ENCODE measurements at regions not wholly inside any gene's neighbourhood (a gene's known extent, or its start where the extent isn't known, plus 50 kb on each side); places are given as distances from the start of the nearest gene placed in this dataset.

- Mint-ChIP-seq H3K36me3 (no peaks in the 10 kb centered on the region), H3K27me3 (ENCODE audit: low read depth) (peaks cover 9% of the 10 kb centered on the region), H3K4me3 (no peak overlapping the region), H3K9me3 (no peaks in the 10 kb centered on the region), H3K27ac (no peak overlapping the region), H3K4me1 (no peaks in the 10 kb centered on the region)
- no peak for TF ChIP-seq CTCF (IDR thresholded peaks at IDR 0.05; ENCODE audit: unreplicated experiment)
- no peak for DNase-seq (ENCODE audit: low spot score in 2 of 2, unreplicated experiment in 2 of 2)
Observed at GRCh38 chr2:64836566-64836965, 152.6 kb upstream of the SLC1A4 start.

DNA sequence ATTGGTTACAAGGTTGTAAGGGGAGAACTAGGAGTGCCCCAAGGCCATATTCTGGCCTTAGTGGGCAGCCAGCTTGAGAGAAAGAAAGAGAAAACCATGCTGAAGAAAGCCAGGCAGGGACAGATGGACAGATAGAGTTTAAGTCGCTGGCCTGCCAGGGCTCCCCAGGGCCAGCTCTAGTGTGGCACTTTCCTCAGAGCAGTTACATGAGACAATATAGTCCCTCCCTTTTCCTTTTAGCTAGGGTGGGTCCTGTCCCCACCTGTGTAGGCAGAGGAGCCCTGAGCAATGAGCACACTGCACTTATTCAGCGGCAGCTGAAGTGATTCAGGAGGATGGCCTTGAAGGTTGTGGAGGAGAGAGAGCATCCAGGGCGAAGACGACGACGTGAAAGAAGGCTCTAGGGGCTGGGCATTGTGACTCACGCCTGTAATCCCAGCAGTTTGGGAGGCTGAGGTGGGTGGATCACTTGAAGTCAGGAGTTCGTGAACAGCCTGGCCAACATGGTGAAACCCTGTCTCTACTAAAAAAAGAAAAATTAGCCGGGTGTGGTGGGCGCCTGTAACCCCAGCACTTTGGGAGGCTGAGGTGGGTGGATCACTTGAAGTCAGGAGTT is 152.0 kb upstream of the SLC1A4 start:
- H3K9me3 Mint-ChIP-seq, result no peaks in the 10 kb centered on the region
- no peaks in the 10 kb centered on the region for H3K36me3 Mint-ChIP-seq
- H3K4me3 Mint-ChIP-seq, result no peak overlapping the region
- H3K4me1 Mint-ChIP-seq, result no peaks in the 10 kb centered on the region
- no peak for TF ChIP-seq CTCF (IDR thresholded peaks at IDR 0.05; ENCODE audit: unreplicated experiment)
- no peak for DNase-seq (ENCODE audit: low spot score in 2 of 2, unreplicated experiment in 2 of 2)
- no peak overlapping the region for H3K27ac Mint-ChIP-seq
- H3K27me3 Mint-ChIP-seq (ENCODE audit: low read depth), result peaks cover 9% of the 10 kb centered on the region

DNA sequence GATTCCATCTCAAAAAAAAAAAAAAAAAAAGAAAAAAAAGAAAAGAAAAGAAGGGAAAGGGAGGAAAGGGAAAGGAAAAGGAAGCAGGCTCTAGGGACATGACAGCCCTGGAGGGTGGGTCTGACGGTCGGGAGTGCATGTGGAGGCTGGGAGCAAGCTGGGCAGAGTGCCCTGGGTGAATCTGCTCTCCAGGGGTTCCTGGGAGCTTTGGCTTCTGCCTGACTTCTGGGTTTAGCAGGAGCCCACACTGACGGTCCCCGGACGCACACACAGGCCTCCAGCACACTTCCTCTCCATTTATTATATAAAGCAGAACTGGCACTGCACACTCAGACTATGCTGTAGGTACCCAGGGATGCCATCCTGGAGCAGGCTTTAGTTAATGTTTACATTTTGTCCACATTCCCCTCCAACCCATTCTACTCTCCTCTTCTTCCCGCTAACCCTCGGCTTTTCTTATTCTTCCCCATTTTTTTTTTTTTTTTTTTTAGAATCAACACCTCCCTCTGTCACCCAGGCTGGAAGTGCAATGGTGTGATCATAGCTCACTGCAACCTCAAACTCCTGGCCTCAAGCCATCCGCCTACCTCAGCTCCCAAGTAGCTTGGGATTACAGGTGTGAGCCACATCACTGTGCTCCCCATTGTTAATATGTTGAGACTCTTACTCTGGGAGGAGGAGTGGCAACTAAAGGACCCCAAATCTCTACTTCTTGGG is 151.1 kb upstream of the SLC1A4 start:
- peaks cover 8% of the 10 kb centered on the region for H3K27me3 Mint-ChIP-seq (ENCODE audit: low read depth)
- no peaks in the 10 kb centered on the region for H3K36me3 Mint-ChIP-seq
- no peak overlapping the region for H3K4me3 Mint-ChIP-seq
- no peak overlapping the region for H3K27ac Mint-ChIP-seq
- no peak for DNase-seq (ENCODE audit: low spot score in 2 of 2, unreplicated experiment in 2 of 2)
- no peak for TF ChIP-seq CTCF (IDR thresholded peaks at IDR 0.05; ENCODE audit: unreplicated experiment)
- no peaks in the 10 kb centered on the region for H3K9me3 Mint-ChIP-seq
- no peaks in the 10 kb centered on the region for H3K4me1 Mint-ChIP-seq

DNA sequence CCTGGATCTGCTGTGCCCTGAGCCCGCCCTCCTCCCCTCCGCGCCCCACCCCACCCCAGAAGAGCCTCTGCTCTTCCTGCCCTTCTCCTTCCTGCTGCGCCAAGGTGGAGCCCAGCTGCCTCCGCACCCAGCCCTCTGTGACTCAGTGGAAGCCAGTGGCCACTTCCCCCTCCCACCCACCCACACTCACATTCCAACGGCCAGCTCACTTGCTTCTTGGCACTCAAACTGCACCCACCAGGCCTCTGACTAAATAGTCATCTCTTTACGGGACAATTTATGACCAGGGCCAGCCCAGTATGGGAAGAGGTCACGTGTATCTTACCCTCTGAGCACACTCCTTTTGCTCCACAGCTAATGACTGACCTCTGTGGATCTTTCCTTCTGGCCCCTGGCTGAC is 150.4 kb upstream of the SLC1A4 start:
- Mint-ChIP-seq H3K4me3 (no peak overlapping the region), H3K9me3 (no peaks in the 10 kb centered on the region), H3K27ac (no peak overlapping the region), H3K36me3 (no peaks in the 10 kb centered on the region), H3K4me1 (no peaks in the 10 kb centered on the region), H3K27me3 (ENCODE audit: low read depth) (peaks cover under 1% of the 10 kb centered on the region)
- TF ChIP-seq CTCF (IDR thresholded peaks at IDR 0.05; ENCODE audit: unreplicated experiment), result no peak
- no peak for DNase-seq (ENCODE audit: low spot score in 2 of 2, unreplicated experiment in 2 of 2)

DNA sequence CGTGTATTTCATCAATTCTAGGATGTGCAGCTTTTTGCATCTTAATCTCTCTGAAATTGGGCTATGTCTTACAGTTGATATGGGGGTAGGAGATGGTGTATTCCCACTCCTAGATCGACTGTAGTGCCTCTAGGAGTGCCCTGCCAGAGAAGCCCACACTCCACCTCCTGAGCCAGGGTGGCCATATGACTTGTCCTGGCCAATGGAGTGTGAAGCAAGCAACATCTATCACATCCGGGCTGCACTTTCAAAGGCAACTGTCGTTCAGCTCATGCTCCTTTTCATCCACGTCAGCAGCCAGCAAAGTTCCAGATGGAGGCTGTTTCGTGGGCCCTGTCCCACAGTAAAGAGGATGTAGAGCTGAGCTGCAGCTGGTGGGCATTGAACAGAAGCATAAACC is 149.4 kb upstream of the SLC1A4 start:
- no peak overlapping the region for H3K4me3 Mint-ChIP-seq
- TF ChIP-seq CTCF (IDR thresholded peaks at IDR 0.05; ENCODE audit: unreplicated experiment), result no peak
- H3K27ac Mint-ChIP-seq, result no peak overlapping the region
- H3K9me3 Mint-ChIP-seq, result no peaks in the 10 kb centered on the region
- no peaks in the 10 kb centered on the region for H3K27me3 Mint-ChIP-seq (ENCODE audit: low read depth)
- H3K4me1 Mint-ChIP-seq, result no peaks in the 10 kb centered on the region
- no peaks in the 10 kb centered on the region for H3K36me3 Mint-ChIP-seq
- no peak for DNase-seq (ENCODE audit: low spot score in 2 of 2, unreplicated experiment in 2 of 2)
